HCT116 (cell line): ENCODE measurements at regions not wholly inside any gene's neighbourhood (a gene's known extent, or its start where the extent isn't known, plus 50 kb on each side); places are given as distances from the start of the nearest gene placed in this dataset.

Experiments
- ATAC-seq: fragments of 200-7000 bp; cut with Tn5 transposase; 2 replicates; pipeline ENCODE4 v1.9.1; 2020; ENCODE audit warnings: mild to moderate bottlenecking, moderate library complexity
- BruUV-seq: library from RNA; stranded (reverse); fragments of 400-500 nt; replicated peaks from 2 replicates; lab custom pipeline; 2021; lab: Mats Ljungman, UMichigan
- CTCF ChIA-PET: fragments of 300-600 bp; sonication (Branson Sonifier 250); formaldehyde crosslinking; loops from one replicate; lab custom pipeline; 2021; ENCODE audit warnings: antibody characterized with exemption; lab: Charles Lee
- POLR2A ChIA-PET: fragments of 300-600, 350-600 bp; sonication (Branson Sonifier 250); formaldehyde crosslinking; loops from one replicate; lab custom pipeline; 2021; ENCODE audit warnings: antibody characterized with exemption; lab: Charles Lee
- RAD21 ChIA-PET, 2 experiments: fragments of 300-600 bp; sonication (Branson Sonifier 250); formaldehyde crosslinking; loops; one replicate each; lab custom pipeline; 2023; ENCODE audit warnings: low total read pairs in 2 of 2; ENCODE audit not compliant: uncharacterized antibody in 2 of 2, unreplicated experiment in 2 of 2, low non-redundant PET in 1 of 2; lab: Charles Lee
- DNase-seq: peaks from one replicate; pipeline ENCODE4 v3.0.0-alpha.2; 2010; ENCODE audit warnings: low read depth, low spot score
- H2AFZ ChIP-seq: fragments of 200-600 bp; shearing (Covaris generic), sonication (generic); 2 replicates; pipeline ENCODE4 v1.6.1; 2017; ENCODE audit warnings: low read depth, mixed run types, mixed read lengths, antibody characterized with exemption, low read length; ENCODE audit not compliant: poor library complexity, severe bottlenecking
- H3K27ac ChIP-seq: 2 replicates; pipeline ENCODE4 v1.5.1; 2012; ENCODE audit warnings: low read depth, low read length
- H3K27me3 ChIP-seq: fragments of 200-600 bp; sonication (generic); 2 replicates; pipeline ENCODE4 v1.6.1; 2016; ENCODE audit warnings: mixed run types, low read length, mixed read lengths; ENCODE audit not compliant: insufficient read depth
- H3K36me3 ChIP-seq, 2 experiments: fragments of 200-500 bp in 1 of 2; fragments of 200-600 bp in 1 of 2; sonication (Bioruptor generic) in 1 of 2; sonication (generic) in 1 of 2; 2 replicates each; pipeline versions ENCODE4 v1.5.1 to v1.6.1; 2014 to 2016; ENCODE audit warnings: low read length in 2 of 2, inconsistent platforms in 1 of 2, mixed read lengths in 1 of 2, mixed run types in 1 of 2; ENCODE audit not compliant: insufficient read depth in 2 of 2, control insufficient read depth in 1 of 2
- H3K4me1 ChIP-seq, 2 experiments: fragments of 200-600 bp in 1 of 2; sonication (generic) in 1 of 2; 2 replicates each; pipeline versions ENCODE4 v1.5.1 to v1.6.1; 2012 to 2017; ENCODE audit warnings: low read length in 2 of 2, inconsistent platforms in 1 of 2, mild to moderate bottlenecking in 1 of 2, mixed read lengths in 1 of 2, mixed run types in 1 of 2, moderate library complexity in 1 of 2; ENCODE audit not compliant: insufficient read depth in 2 of 2, control insufficient read depth in 1 of 2
- H3K4me2 ChIP-seq: fragments of 200-600 bp; sonication (generic); 2 replicates; pipeline ENCODE4 v1.6.1; 2017; ENCODE audit warnings: mixed run types, low read length, mixed read lengths
- H3K4me3 ChIP-seq, 2 experiments: fragments of 200-600 bp in 1 of 2; sonication (generic) in 1 of 2; replicated peaks in 1 of 2; 2 replicates each; pipeline ENCODE4 v1.5.1; 2011 to 2016; ENCODE audit warnings: low read length in 2 of 2, control low read depth in 1 of 2, low read depth in 1 of 2, mild to moderate bottlenecking in 1 of 2, mixed read lengths in 1 of 2, mixed run types in 1 of 2
- H3K79me2 ChIP-seq: fragments of 200-600 bp; sonication (generic); 2 replicates; pipeline ENCODE4 v1.6.1; 2017; ENCODE audit warnings: mild to moderate bottlenecking, mixed run types, low read length, moderate library complexity, mixed read lengths; ENCODE audit not compliant: insufficient read depth
- H3K9ac ChIP-seq: fragments of 200-600 bp; sonication (generic); 2 replicates; pipeline ENCODE4 v1.6.1; 2016; ENCODE audit warnings: low read length, mixed read lengths
- H3K9me2 ChIP-seq: fragments of 200-600 bp; sonication (generic), shearing (Covaris generic); 2 replicates; pipeline ENCODE4 v1.6.1; 2017; ENCODE audit warnings: mixed run types, mild to moderate bottlenecking, moderate library complexity; ENCODE audit not compliant: insufficient read depth
- H3K9me3 ChIP-seq, 2 experiments: fragments of 200-500 bp in 1 of 2; fragments of 200-600 bp in 1 of 2; sonication (Bioruptor generic) in 1 of 2; sonication (generic) in 1 of 2; 2 replicates each; pipeline ENCODE4 v1.6.1; 2014 to 2017; ENCODE audit warnings: low read length in 2 of 2, mixed read lengths in 2 of 2, inconsistent platforms in 1 of 2, low read depth in 1 of 2, mild to moderate bottlenecking in 1 of 2, mixed run types in 1 of 2, moderate library complexity in 1 of 2; ENCODE audit not compliant: control insufficient read depth in 1 of 2, insufficient read depth in 1 of 2
- H4K20me1 ChIP-seq: fragments of 200-600 bp; sonication (generic), shearing (Covaris generic); 2 replicates; pipeline ENCODE4 v1.6.1; 2017; ENCODE audit warnings: mixed run types, mild to moderate bottlenecking, moderate library complexity; ENCODE audit not compliant: insufficient read depth
- CBX3 ChIP-seq: IDR thresholded peaks from 2 replicates; pipeline ENCODE4 v1.6.1; 2012; ENCODE audit warnings: low read depth
- CEBPB ChIP-seq: IDR thresholded peaks from 2 replicates; pipeline ENCODE4 v1.6.1; 2012; ENCODE audit warnings: low read depth
- ELF1 ChIP-seq: IDR thresholded peaks from 2 replicates; pipeline ENCODE4 v1.6.1; 2012; ENCODE audit warnings: low read depth, borderline replicate concordance
- EZH2 ChIP-seq: fragments of 200-600 bp; sonication (generic); IDR thresholded peaks from 2 replicates; pipeline ENCODE4 v1.6.1; 2017; ENCODE audit warnings: antibody characterized with exemption, mixed run types
- EZH2phosphoT487 ChIP-seq: fragments of 200-600 bp; IDR thresholded peaks from 2 replicates; pipeline ENCODE4 v1.6.1; 2018; ENCODE audit warnings: antibody characterized with exemption, borderline replicate concordance
- FOSL1 ChIP-seq: IDR thresholded peaks from 2 replicates; pipeline ENCODE4 v1.6.1; 2012; ENCODE audit warnings: low read depth
- POLR2A ChIP-seq: IDR thresholded peaks from 2 replicates; pipeline ENCODE4 v1.7.0; 2011; ENCODE audit warnings: borderline replicate concordance; ENCODE audit not compliant: insufficient read depth, insufficient read length; ENCODE audit errors: extremely low read depth
- POLR2AphosphoS5 ChIP-seq: IDR thresholded peaks from 2 replicates; pipeline ENCODE4 v1.6.1; 2011; ENCODE audit warnings: mild to moderate bottlenecking, low read depth, low read length, moderate library complexity
- RAD21 ChIP-seq: IDR thresholded peaks from 2 replicates; pipeline ENCODE4 v1.6.1; 2012; ENCODE audit warnings: low read depth, mild to moderate bottlenecking
- YY1 ChIP-seq: IDR thresholded peaks from 2 replicates; pipeline ENCODE4 v1.6.1; 2011; ENCODE audit warnings: low read length, low read depth, moderate library complexity, mild to moderate bottlenecking; ENCODE audit not compliant: insufficient replicate concordance; ENCODE audit errors: extremely low read depth
- ZFX ChIP-seq: fragments of 450-650 bp; IDR thresholded peaks from 2 replicates; pipeline ENCODE4 v1.6.1; 2017
- ZNF274 ChIP-seq: fragments of 200-500 bp; sonication (Bioruptor generic); IDR thresholded peaks from 2 replicates; pipeline ENCODE4 v1.6.1; 2014; ENCODE audit warnings: mild to moderate bottlenecking, low read depth, low read length, inconsistent platforms
- intact Hi-C: fragments of 100-400 bp; cut with micrococcal nuclease; formaldehyde crosslinking; loops from 2 replicates; pipeline ENCODE4 v1.10.0; 2022
- TF ChIP-seq, protein P1 (sequence below), 3 experiments: fragments of 200-600 bp in 1 of 3; sonication (generic) in 1 of 3; IDR thresholded peaks in 2 of 3; conservative IDR thresholded peaks in 1 of 3; 2 replicates each; pipeline ENCODE4 v1.5.1; 2012 to 2017; ENCODE audit warnings: low read depth in 2 of 3, low read length in 2 of 3, antibody characterized with exemption in 1 of 3, borderline replicate concordance in 1 of 3, control low read depth in 1 of 3, mild to moderate bottlenecking in 1 of 3, mixed read lengths in 1 of 3, mixed run types in 1 of 3, moderate library complexity in 1 of 3; ENCODE audit not compliant: insufficient read depth in 1 of 3

DNA sequence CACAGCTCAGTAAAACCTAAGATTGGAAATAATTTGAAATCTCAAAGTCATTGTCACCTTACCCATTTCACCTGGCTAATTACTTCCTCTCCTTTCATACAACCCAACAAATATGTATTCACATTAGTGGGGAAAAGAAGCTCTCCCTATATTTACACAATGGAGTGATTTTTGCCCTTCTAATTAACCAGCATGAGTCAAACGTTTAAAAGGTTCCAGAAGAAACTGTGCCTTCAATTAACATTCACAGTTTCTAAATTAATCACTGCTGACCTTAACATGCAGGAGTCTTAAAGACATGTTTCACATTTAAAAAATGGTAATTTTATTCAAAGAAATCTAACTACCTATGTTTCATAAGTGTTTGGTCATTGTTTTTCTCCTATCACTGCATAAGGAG lies 254.6 kb downstream of the CBLL2 start (continued):
- TF ChIP-seq, protein P1, sequence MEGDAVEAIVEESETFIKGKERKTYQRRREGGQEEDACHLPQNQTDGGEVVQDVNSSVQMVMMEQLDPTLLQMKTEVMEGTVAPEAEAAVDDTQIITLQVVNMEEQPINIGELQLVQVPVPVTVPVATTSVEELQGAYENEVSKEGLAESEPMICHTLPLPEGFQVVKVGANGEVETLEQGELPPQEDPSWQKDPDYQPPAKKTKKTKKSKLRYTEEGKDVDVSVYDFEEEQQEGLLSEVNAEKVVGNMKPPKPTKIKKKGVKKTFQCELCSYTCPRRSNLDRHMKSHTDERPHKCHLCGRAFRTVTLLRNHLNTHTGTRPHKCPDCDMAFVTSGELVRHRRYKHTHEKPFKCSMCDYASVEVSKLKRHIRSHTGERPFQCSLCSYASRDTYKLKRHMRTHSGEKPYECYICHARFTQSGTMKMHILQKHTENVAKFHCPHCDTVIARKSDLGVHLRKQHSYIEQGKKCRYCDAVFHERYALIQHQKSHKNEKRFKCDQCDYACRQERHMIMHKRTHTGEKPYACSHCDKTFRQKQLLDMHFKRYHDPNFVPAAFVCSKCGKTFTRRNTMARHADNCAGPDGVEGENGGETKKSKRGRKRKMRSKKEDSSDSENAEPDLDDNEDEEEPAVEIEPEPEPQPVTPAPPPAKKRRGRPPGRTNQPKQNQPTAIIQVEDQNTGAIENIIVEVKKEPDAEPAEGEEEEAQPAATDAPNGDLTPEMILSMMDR (IDR thresholded peaks at IDR 0.05 in 2 of 3, conservative IDR thresholded peaks at IDR 0.05 in 1 of 3; ENCODE audit: borderline replicate concordance in 1 of 3, insufficient read depth in 1 of 3, low read depth in 2 of 3, low read length in 2 of 3), result no peak
- TF ChIP-seq ZFX, result no peak
- TF ChIP-seq EZH2phosphoT487, result no peak
- no peak for TF ChIP-seq POLR2A
- no peak for TF ChIP-seq POLR2AphosphoS5
- TF ChIP-seq EZH2, result no peak
- TF ChIP-seq FOSL1, result no peak
- no peak for TF ChIP-seq CBX3
- TF ChIP-seq YY1, result no peak
- no peak for TF ChIP-seq ZNF274

DNA sequence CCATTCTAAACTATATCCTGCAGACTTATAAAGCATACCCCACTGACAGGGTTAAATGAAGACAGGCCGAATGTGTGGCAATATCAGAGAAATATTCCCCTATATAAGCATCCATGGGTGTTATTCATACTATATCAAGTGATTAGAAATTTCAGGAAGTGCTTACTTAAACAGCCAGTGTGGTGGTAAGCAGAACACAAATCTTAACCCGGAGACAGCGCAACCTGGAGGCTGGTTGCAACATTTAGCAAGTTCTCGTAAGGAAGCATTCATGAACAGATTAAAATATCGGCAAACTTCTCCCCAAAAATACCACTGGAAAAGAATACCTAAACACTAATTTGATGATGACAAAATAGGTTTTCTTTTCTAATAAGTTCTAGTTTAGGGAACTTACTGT lies 261.2 kb downstream of the CBLL2 start:
- Histone ChIP-seq H3K4me1 (no peaks in the 10 kb centered on the region), H3K9ac (no peak overlapping the region), H3K4me2 (no peak overlapping the region), H3K4me3 (no peak overlapping the region), H3K27ac (no peak overlapping the region), H3K9me2 (no peaks in the 10 kb centered on the region), H3K9me3 (no peaks in the 10 kb centered on the region), H2AFZ (no peak overlapping the region), H3K79me2 (no peaks in the 10 kb centered on the region), H3K27me3 (peaks cover 10% of the 10 kb centered on the region; the same call in 1 of the 2 replicates), H3K36me3 (no peaks in the 10 kb centered on the region), H4K20me1 (no peaks in the 10 kb centered on the region)
- POLR2A ChIA-PET, result no interaction called here
- RAD21 ChIA-PET, result no interaction called here
- ATAC-seq, result no peak
- intact Hi-C loops, result loop anchor here (5.0 kb wide), 1 partner anchor 397 kb away; no protein-coding TSS in a partner anchor
- TF ChIP-seq RAD21, result peak; percentile 32
- TF ChIP-seq ELF1, result no peak
- TF ChIP-seq CEBPB, result no peak
- no peak for TF ChIP-seq YY1
- TF ChIP-seq, protein P1 (IDR thresholded peaks at IDR 0.05 in 2 of 3, conservative IDR thresholded peaks at IDR 0.05 in 1 of 3; ENCODE audit: borderline replicate concordance in 1 of 3, insufficient read depth in 1 of 3, low read depth in 2 of 3, low read length in 2 of 3), result peak in 2 of 3 experiments; percentile 24 to 29; a peak in 2 of 6 replicates
- CTCF ChIA-PET, result no interaction called here
- BruUV-seq, result no TSS peak
- peak; percentile 12 for DNase-seq
